ENCODE measurements at regions not wholly inside any gene's neighbourhood (a gene's known extent, or its start where the extent isn't known, plus 50 kb on each side); places are given as distances from the start of the nearest gene placed in this dataset.
"Not testable (repeated sequence)": the region's sequence is repeated elsewhere in the genome, so short reads cannot be mapped to it uniquely, and the experiment has no call there.

DNA sequence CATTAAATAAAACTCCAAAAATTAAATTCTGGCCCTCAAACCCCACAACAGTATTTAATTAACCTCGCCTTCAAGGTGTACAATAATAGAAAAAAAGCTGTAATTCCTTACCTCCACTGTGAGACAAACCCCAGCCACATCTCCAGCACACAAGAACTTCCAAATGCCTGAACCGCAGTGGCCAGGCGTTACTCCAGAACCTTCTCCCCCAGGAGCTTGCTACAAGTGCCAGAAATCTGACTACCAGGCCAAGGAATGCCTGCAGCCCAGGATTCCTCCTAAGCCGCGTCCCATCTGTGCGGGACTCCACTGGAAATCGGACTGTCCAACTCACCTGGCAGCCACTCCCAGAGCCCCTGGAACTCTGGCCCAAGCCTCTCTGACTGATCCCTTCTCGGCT, 163.2 kb downstream of the ADRA2C start:
- not testable (repeated sequence) for H3K4me3 ChIP-seq (ENCODE audit: low read depth, low read length); DNase-seq (ENCODE audit: low read depth)

DNA sequence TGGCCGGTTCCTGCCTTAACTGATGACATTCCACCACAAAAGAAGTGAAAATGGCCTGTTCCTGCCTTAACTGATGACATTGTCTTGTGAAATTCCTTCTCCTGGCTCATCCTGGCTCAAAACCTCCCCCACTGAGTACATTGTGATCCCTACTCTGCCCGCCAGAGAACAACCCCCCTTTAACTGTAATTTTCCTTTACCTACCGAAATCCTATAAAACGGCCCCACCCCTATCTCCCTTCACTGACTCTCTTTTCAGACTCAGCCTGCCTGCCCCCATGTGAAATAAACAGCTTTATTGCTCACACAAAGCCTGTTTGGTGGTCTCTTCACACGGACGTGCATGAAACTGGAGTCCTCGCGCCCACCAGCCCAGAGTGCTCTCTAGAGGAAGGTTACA, 166.5 kb downstream of the ADRA2C start:
- not testable (repeated sequence) for H3K4me3 ChIP-seq (ENCODE audit: low read depth, low read length); DNase-seq (ENCODE audit: low read depth)

DNA sequence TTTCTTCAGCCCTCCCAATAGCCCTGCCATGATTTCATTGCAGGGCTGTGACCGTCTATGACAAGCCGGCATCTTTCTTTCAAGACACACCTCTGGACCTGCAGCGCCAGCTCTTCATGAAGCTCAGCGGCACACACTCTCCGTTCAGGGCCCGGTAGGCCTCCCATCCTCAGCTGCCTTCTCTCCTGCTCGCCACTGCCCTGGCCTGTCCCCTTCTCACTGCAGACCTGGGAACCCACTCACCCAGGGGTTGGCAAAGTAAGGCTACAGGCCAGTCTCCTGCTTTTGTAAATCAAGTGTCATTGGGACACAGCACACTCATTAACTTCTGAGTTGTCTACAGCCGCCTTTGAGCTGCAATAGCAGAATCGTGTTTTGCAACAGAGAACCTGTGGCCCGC, 169.2 kb downstream of the ADRA2C start:
- not testable (repeated sequence) for H3K4me3 ChIP-seq (ENCODE audit: low read depth, low read length); DNase-seq (ENCODE audit: low read depth)

DNA sequence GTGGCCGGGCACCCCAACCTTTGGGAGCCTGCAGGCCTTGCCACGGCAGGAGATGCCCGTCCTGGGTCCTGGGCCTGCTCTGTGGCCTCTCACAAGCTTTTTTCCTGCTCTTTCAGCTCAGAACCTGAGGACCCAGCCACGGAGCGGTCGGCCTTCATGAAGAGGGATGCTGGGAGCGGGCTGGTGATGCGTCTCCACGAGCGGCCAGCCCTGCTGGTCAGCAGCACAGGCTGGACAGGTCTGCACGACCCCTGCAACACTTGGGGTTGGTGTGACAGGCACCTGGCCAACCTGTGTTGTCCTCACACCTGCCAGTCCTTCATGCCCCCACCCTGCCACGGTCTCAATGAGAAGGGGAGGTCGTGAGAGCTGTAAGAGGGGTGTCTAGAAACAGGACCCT, 170.0 kb downstream of the ADRA2C start:
- no peak for DNase-seq (ENCODE audit: low read depth)
- TF ChIP-seq, protein P1, sequence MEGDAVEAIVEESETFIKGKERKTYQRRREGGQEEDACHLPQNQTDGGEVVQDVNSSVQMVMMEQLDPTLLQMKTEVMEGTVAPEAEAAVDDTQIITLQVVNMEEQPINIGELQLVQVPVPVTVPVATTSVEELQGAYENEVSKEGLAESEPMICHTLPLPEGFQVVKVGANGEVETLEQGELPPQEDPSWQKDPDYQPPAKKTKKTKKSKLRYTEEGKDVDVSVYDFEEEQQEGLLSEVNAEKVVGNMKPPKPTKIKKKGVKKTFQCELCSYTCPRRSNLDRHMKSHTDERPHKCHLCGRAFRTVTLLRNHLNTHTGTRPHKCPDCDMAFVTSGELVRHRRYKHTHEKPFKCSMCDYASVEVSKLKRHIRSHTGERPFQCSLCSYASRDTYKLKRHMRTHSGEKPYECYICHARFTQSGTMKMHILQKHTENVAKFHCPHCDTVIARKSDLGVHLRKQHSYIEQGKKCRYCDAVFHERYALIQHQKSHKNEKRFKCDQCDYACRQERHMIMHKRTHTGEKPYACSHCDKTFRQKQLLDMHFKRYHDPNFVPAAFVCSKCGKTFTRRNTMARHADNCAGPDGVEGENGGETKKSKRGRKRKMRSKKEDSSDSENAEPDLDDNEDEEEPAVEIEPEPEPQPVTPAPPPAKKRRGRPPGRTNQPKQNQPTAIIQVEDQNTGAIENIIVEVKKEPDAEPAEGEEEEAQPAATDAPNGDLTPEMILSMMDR (IDR thresholded peaks at IDR 0.05; ENCODE audit: low read depth, low read length, missing control alignments), result no peak

GRCh38 chr4:3937849-3938562, 171.8 kb downstream of the ADRA2C start:
- DNase-seq (ENCODE audit: low read depth); H3K4me3 ChIP-seq (ENCODE audit: low read depth, low read length): not testable (repeated sequence)

More for the DNA sequence above, 170.0 kb downstream of the ADRA2C start:
- no peak overlapping the region for H3K4me3 ChIP-seq (ENCODE audit: low read depth, low read length)

- not testable (repeated sequence) for H3K4me3 ChIP-seq (ENCODE audit: low read depth, low read length); DNase-seq (ENCODE audit: low read depth)
Observed at GRCh38 chr4:3938676-3939075, 172.5 kb downstream of the ADRA2C start.

GRCh38 chr4:3939954-3940591, 173.9 kb downstream of the ADRA2C start:
- DNase-seq (ENCODE audit: low read depth); H3K4me3 ChIP-seq (ENCODE audit: low read depth, low read length): not testable (repeated sequence)

DNA sequence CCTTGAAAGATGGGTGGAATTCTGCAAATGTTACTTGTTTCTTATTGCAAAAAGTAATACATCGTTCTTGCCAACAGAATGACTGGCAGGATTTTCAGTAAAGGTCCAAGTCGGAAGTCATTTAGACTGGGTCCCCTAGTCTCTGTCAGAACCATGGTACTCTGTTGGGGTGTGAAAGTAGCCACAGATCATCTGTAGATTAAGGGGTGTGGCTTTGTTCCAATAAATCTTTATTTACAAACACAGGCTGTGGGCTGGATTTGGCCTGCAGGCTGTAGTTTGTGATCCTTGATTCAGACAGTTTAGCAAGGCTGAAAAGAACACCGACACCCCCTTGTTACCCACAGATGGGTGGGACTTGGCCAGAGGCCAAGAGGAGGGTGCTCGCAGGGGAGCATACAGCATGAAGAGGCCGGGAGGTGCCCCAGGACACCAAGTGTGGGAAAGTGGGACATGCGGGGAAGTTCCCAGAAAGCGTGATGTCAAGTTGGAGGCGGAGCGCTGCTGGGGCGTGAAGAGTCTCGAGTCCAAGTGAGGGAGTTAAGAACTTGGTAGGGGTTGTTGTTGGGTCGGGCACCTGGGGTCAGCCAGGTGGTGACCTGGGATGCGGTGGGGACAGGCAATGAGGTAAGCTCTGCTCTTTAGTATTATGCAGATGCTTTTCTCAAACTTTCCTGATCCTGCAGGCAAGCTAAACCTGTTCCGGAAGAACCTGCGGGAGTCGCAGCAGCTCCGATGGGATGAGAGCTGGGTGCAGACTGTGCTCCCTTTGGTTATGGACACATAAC, 175.7 kb downstream of the ADRA2C start:
- H3K4me3 ChIP-seq (ENCODE audit: low read depth, low read length); DNase-seq (ENCODE audit: low read depth): not testable (repeated sequence)

DNA sequence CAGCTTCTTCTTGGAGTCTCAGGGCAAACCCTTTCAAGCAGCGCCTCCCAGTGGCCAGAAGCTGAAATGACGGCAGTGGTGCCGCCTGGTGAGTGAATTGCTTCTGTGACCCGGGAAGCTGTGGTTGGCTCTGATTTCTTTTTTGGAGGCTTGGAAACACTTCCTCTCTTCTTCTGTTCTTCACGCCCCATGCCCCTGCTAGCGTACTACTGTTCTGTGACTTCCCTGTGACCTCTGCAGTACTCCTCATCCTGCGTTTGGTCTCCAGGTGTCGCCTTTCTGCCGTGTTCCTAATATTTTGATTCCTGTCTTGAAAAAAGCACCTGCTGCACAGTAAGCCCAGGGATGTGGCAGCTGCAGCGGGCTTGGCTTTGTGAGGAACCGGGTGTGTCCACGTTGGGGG, 176.4 kb downstream of the ADRA2C start:
- DNase-seq (ENCODE audit: low read depth); H3K4me3 ChIP-seq (ENCODE audit: low read depth, low read length): not testable (repeated sequence)
- TF ChIP-seq, protein P1 (IDR thresholded peaks at IDR 0.05; ENCODE audit: low read depth, low read length, missing control alignments), result peak; percentile 60

DNA sequence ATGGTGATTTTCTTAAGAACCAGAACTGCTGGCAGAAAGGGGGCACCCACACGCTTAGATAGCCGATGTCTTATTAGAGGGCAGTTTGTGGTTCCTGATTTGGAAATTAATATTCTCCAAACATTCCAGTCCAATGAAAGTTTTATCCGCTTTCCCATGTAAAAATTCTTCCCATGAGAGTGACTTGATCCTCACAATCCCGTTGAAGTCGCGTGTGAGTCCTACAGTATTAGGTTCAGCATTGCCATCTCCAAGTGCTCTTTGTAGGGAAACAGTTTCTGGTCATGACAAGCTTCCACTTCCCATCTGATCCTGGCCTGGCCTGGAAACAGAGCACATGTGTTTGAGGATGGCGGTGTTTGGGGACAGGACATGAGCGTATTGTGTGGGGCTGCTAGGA, 176.9 kb downstream of the ADRA2C start:
- H3K4me3 ChIP-seq (ENCODE audit: low read depth, low read length); DNase-seq (ENCODE audit: low read depth): not testable (repeated sequence)

GRCh38 chr4:3945511-3946290, 179.5 kb downstream of the ADRA2C start:
- no peak overlapping the region for H3K4me3 ChIP-seq (ENCODE audit: low read depth, low read length)
- TF ChIP-seq, protein P1 (IDR thresholded peaks at IDR 0.05; ENCODE audit: low read depth, low read length, missing control alignments), result no peak
- DNase-seq (ENCODE audit: low read depth), result no peak

DNA sequence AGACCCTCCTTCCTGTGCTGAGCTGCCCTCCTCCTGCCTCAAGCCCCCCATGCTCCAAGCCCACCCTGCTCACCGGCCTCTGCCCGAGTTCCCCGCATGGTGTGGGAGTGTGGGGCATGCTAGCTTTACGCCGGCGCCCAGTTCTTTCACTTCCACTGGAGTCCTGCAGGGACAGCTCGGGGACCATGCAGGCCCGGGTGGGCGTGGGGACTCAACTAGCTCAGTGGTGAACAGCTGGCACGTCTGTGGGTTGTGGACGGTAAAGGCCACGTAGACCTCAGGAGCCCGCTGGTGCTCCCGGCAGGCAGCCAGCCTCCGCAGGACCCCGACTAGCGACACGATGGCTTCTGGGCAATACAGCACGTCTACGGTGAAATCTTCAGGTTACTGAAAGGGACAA, 180.4 kb downstream of the ADRA2C start:
- not testable (repeated sequence) for H3K4me3 ChIP-seq (ENCODE audit: low read depth, low read length); DNase-seq (ENCODE audit: low read depth)

- not testable (repeated sequence) for DNase-seq (ENCODE audit: low read depth); H3K4me3 ChIP-seq (ENCODE audit: low read depth, low read length)
Observed at GRCh38 chr4:3947761-3948160, 181.6 kb downstream of the ADRA2C start.

DNA sequence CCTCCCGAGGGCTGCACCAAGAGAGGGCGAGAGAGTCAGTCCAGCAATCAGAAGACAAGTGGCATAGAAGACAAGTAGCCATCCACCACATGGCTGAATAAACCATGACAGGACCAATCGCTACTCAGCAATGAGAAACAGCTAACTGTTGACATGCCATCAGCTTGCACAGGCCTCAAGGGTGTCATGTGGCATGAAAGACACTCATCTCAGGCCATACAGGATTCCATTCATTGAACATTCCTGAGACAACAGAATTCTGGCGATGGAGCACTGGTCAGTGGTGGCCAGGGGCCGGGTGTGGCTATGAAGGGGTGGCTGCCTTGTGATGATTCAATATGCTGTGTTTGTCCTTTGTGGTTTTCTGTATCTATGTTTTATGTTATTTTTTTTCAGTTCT, 182.0 kb downstream of the ADRA2C start:
- H3K4me3 ChIP-seq (ENCODE audit: low read depth, low read length); DNase-seq (ENCODE audit: low read depth): not testable (repeated sequence)
